Activated T-helper 1 cell treated with anti-CD3 and anti-CD28 coated beads, Interleukin-12 subunit alpha, Interleukin-12 subunit beta, Interleukin-2, Interleukin-4 antibody, amounts not matched to agents 30 ng/mL and 10 ng/mL and 1 ng/mL, durations not matched to agents 14 hours and 24 hours and 36 hours (primary cell): ENCODE measurements at regions not wholly inside any gene's neighbourhood (a gene's known extent, or its start where the extent isn't known, plus 50 kb on each side); places are given as distances from the start of the nearest gene placed in this dataset.
"Not testable (repeated sequence)": the region's sequence is repeated elsewhere in the genome, so short reads cannot be mapped to it uniquely, and the experiment has no call there.

Experiments
- DNase-seq: peaks from one replicate; pipeline ENCODE4 v3.0.0; 2021; ENCODE audit warnings: low spot score
- H3K27ac Mint-ChIP-seq: one replicate; pipeline ENCODE4 v1.8.0; 2021; ENCODE audit warnings: mild to moderate bottlenecking, mixed read lengths
- H3K27me3 Mint-ChIP-seq: one replicate; pipeline ENCODE4 v1.8.0; 2022; ENCODE audit warnings: mild to moderate bottlenecking, moderate library complexity, mixed read lengths; ENCODE audit not compliant: insufficient read depth
- H3K36me3 Mint-ChIP-seq: one replicate; pipeline ENCODE4 v1.8.0; 2021; ENCODE audit warnings: low read depth, mixed read lengths
- H3K4me1 Mint-ChIP-seq: one replicate; pipeline ENCODE4 v1.8.0; 2021; ENCODE audit warnings: low read depth, mixed read lengths
- H3K4me3 Mint-ChIP-seq: one replicate; pipeline ENCODE4 v1.8.0; 2021; ENCODE audit warnings: mild to moderate bottlenecking, moderate library complexity, mixed read lengths
- H3K9me3 Mint-ChIP-seq: one replicate; pipeline ENCODE4 v1.8.0; 2021; ENCODE audit warnings: mixed read lengths
- intact Hi-C: fragments of 100-400 bp; cut with micrococcal nuclease; formaldehyde crosslinking; loops from one replicate; pipeline ENCODE4 v1.15.1; 2024

GRCh38 chr11:29095821-29096220 is 921.0 kb downstream of the KCNA4 start:
- intact Hi-C loops: no loop called here

GRCh38 chr11:29093416-29094120 is 923.3 kb downstream of the KCNA4 start:
- Mint-ChIP-seq H3K27me3 (no peaks in the 10 kb centered on the region), H3K36me3 (no peaks in the 10 kb centered on the region), H3K4me1 (no peaks in the 10 kb centered on the region), H3K4me3 (no peak overlapping the region), H3K9me3 (peaks cover 3% of the 10 kb centered on the region), H3K27ac (no peak overlapping the region)
- no peak for DNase-seq
- intact Hi-C loops: no loop called here

More at GRCh38 chr11:29095821-29096220, 921.0 kb downstream of the KCNA4 start:
- Mint-ChIP-seq H3K36me3 (no peaks in the 10 kb centered on the region), H3K4me1 (no peaks in the 10 kb centered on the region), H3K27ac (no peak overlapping the region), H3K4me3 (no peak overlapping the region), H3K27me3 (no peaks in the 10 kb centered on the region), H3K9me3 (peaks cover 3% of the 10 kb centered on the region)
- DNase-seq: no peak

- no peak overlapping the region for H3K27ac Mint-ChIP-seq
- no peaks in the 10 kb centered on the region for H3K27me3 Mint-ChIP-seq
- H3K36me3 Mint-ChIP-seq: no peaks in the 10 kb centered on the region
- no peak overlapping the region for H3K4me3 Mint-ChIP-seq
- intact Hi-C loops: no loop called here
- H3K9me3 Mint-ChIP-seq: peaks cover 8% of the 10 kb centered on the region
- DNase-seq: no peak
- no peaks in the 10 kb centered on the region for H3K4me1 Mint-ChIP-seq
These were observed 929.5 kb downstream of the KCNA4 start for GRCh38 chr11:29087200-29087812.

GRCh38 chr11:29075726-29076125 is 941.1 kb downstream of the KCNA4 start:
- H3K9me3 Mint-ChIP-seq: peaks cover 15% of the 10 kb centered on the region
- no peak overlapping the region for H3K4me3 Mint-ChIP-seq
- intact Hi-C loops: no loop called here
- no peaks in the 10 kb centered on the region for H3K27me3 Mint-ChIP-seq
- no peaks in the 10 kb centered on the region for H3K4me1 Mint-ChIP-seq
- no peak overlapping the region for H3K27ac Mint-ChIP-seq
- DNase-seq: no peak
- no peaks in the 10 kb centered on the region for H3K36me3 Mint-ChIP-seq

GRCh38 chr11:29063630-29064361 is 953.0 kb downstream of the KCNA4 start:
- intact Hi-C loops: no loop called here
- Mint-ChIP-seq H3K27me3 (no peaks in the 10 kb centered on the region), H3K9me3 (peaks cover 24% of the 10 kb centered on the region), H3K27ac (no peak overlapping the region), H3K36me3 (no peaks in the 10 kb centered on the region), H3K4me1 (no peaks in the 10 kb centered on the region), H3K4me3 (no peak overlapping the region)
- DNase-seq: no peak

GRCh38 chr11:29061452-29061851 is 953.3 kb downstream of the METTL15 start:
- Mint-ChIP-seq H3K36me3 (no peaks in the 10 kb centered on the region), H3K9me3 (peaks cover 29% of the 10 kb centered on the region), H3K27ac (no peak overlapping the region), H3K27me3 (no peaks in the 10 kb centered on the region), H3K4me3 (no peak overlapping the region), H3K4me1 (no peaks in the 10 kb centered on the region)
- no peak for DNase-seq
- intact Hi-C loops: no loop called here

- not testable (repeated sequence) for H3K27ac Mint-ChIP-seq, DNase-seq, H3K27me3 Mint-ChIP-seq, H3K36me3 Mint-ChIP-seq, H3K4me3 Mint-ChIP-seq, H3K4me1 Mint-ChIP-seq
- H3K9me3 Mint-ChIP-seq: peaks cover 44% of the 10 kb centered on the region
- intact Hi-C loops: loop anchor here (10.0 kb wide), 1 partner anchor 58 kb away; no protein-coding TSS in a partner anchor
These were observed 948.3 kb downstream of the METTL15 start for GRCh38 chr11:29056487-29056886.

- Mint-ChIP-seq H3K27me3 (no peaks in the 10 kb centered on the region), H3K27ac (no peak overlapping the region), H3K9me3 (peaks cover 42% of the 10 kb centered on the region), H3K36me3 (no peaks in the 10 kb centered on the region), H3K4me1 (no peaks in the 10 kb centered on the region), H3K4me3 (no peak overlapping the region)
- DNase-seq: no peak
- intact Hi-C loops: loop anchor here (10.0 kb wide), 1 partner anchor 63 kb away; no protein-coding TSS in a partner anchor
These were observed 943.7 kb downstream of the METTL15 start for GRCh38 chr11:29051935-29052334.

GRCh38 chr11:29050962-29051361 is 942.8 kb downstream of the METTL15 start:
- not testable (repeated sequence) for H3K27me3 Mint-ChIP-seq, DNase-seq, H3K4me1 Mint-ChIP-seq, H3K27ac Mint-ChIP-seq, H3K36me3 Mint-ChIP-seq, H3K4me3 Mint-ChIP-seq
- peaks cover 35% of the 10 kb centered on the region for H3K9me3 Mint-ChIP-seq
- intact Hi-C loops: loop anchor here (10.0 kb wide), 1 partner anchor 64 kb away; no protein-coding TSS in a partner anchor

GRCh38 chr11:29040489-29040888 is 932.3 kb downstream of the METTL15 start:
- H3K27me3 Mint-ChIP-seq: no peaks in the 10 kb centered on the region
- H3K4me3 Mint-ChIP-seq: no peak overlapping the region
- intact Hi-C loops: no loop called here
- H3K4me1 Mint-ChIP-seq: no peaks in the 10 kb centered on the region
- peaks cover 13% of the 10 kb centered on the region for H3K9me3 Mint-ChIP-seq
- no peaks in the 10 kb centered on the region for H3K36me3 Mint-ChIP-seq
- H3K27ac Mint-ChIP-seq: no peak overlapping the region
- no peak for DNase-seq

- no peak overlapping the region for H3K4me3 Mint-ChIP-seq
- H3K9me3 Mint-ChIP-seq: peaks cover 26% of the 10 kb centered on the region
- DNase-seq: no peak
- H3K4me1 Mint-ChIP-seq: no peaks in the 10 kb centered on the region
- H3K27me3 Mint-ChIP-seq: no peaks in the 10 kb centered on the region
- no peak overlapping the region for H3K27ac Mint-ChIP-seq
- no peaks in the 10 kb centered on the region for H3K36me3 Mint-ChIP-seq
- intact Hi-C loops: no loop called here
These were observed 924.4 kb downstream of the METTL15 start for GRCh38 chr11:29032384-29033149.

GRCh38 chr11:29029452-29029851 is 921.3 kb downstream of the METTL15 start:
- no peak overlapping the region for H3K4me3 Mint-ChIP-seq
- DNase-seq: no peak
- no peaks in the 10 kb centered on the region for H3K36me3 Mint-ChIP-seq
- intact Hi-C loops: no loop called here
- no peaks in the 10 kb centered on the region for H3K4me1 Mint-ChIP-seq
- H3K27ac Mint-ChIP-seq: no peak overlapping the region
- H3K27me3 Mint-ChIP-seq: no peaks in the 10 kb centered on the region
- peaks cover 34% of the 10 kb centered on the region for H3K9me3 Mint-ChIP-seq
